ENCODE measurements at regions not wholly inside any gene's neighbourhood (a gene's known extent, or its start where the extent isn't known, plus 50 kb on each side); places are given as distances from the start of the nearest gene placed in this dataset.
A peak's percentile ranks its signal among the peaks of the same experiment; 100 is the strongest.

GRCh38 chr3:137947117-137947516, 62.8 kb upstream of the CLDN18 start:
- intact Hi-C loops (cut with micrococcal nuclease), result loop anchor here (2.0 to 5.0 kb wide), 3 partner anchors 730 to 914 kb away; no protein-coding TSS in a partner anchor
- WGBS (ENCODE audit: insufficient coverage, low coverage, missing lambda C conversion rate), result 5% methylated on average over 2 of the region's 2 CpGs
- Histone ChIP-seq H3K9ac (ENCODE audit: insufficient read depth in 1 of 2, low read depth in 2 of 2, low read length in 2 of 2) (no peak overlapping the region), H3K4me3 (no peak overlapping the region), H3K4me1 (replicated peaks in 1 of 2; ENCODE audit: control insufficient read depth in 2 of 2, insufficient read depth in 2 of 2, low read length in 2 of 2) (no peaks in the 10 kb centered on the region), H3K9me3 (replicated peaks; ENCODE audit: control insufficient read depth, insufficient read depth, low read depth, low read length) (no peaks in the 10 kb centered on the region), H3K27ac (ENCODE audit: extremely low read depth, low read depth, low read length) (no peak overlapping the region), H2AFZ (ENCODE audit: low read depth, low read length) (no peak overlapping the region), H3K36me3 (ENCODE audit: control insufficient read depth, insufficient read depth, low read length) (no peaks in the 10 kb centered on the region), H4K20me1 (replicated peaks; ENCODE audit: control insufficient read depth, insufficient read depth, low read length) (no peaks in the 10 kb centered on the region), H3K4me2 (ENCODE audit: insufficient read depth, low read length) (no peak overlapping the region), H3K27me3 (ENCODE audit: control insufficient read depth in 2 of 2, insufficient read depth in 2 of 2, low read length in 2 of 2) (no peaks in the 10 kb centered on the region), H3K9me1 (ENCODE audit: control insufficient read depth, insufficient read depth, low read length) (no peaks in the 10 kb centered on the region), H3K79me2 (ENCODE audit: control insufficient read depth, insufficient read depth, low read length) (no peaks in the 10 kb centered on the region)
- DNase-seq (ENCODE audit: extremely low read depth in 1 of 4, low spot score in 3 of 4) (no peak), ATAC-seq (no peak), FAIRE-seq (no peak)
- in situ Hi-C loops (cut with MboI), result no loop called here
- peak; percentile 69 for TF ChIP-seq NFYB (IDR thresholded peaks at IDR 0.05; ENCODE audit: extremely low read depth, insufficient read length)
- no peak for TF ChIP-seq HIVEP1 (CRISPR knock-in tag; IDR thresholded peaks at IDR 0.05)
- TF ChIP-seq USF2 (CRISPR knock-in tag; IDR thresholded peaks at IDR 0.05), result peak; percentile 18; the same call in 1 of the 2 replicates
- CTCF ChIA-PET (ENCODE audit: low intra/inter-chr PET ratio), result no interaction called here
- BruUV-seq (replicated peaks), result no TSS peak
- POLR2A ChIA-PET, result no interaction called here

GRCh38 chr3:137948400-137949072, 61.4 kb upstream of the CLDN18 start:
- H3K36me3 ChIP-seq (ENCODE audit: control insufficient read depth, insufficient read depth, low read length), result no peaks in the 10 kb centered on the region
- no TSS peak for BruUV-seq (replicated peaks)
- no peak overlapping the region for H3K9ac ChIP-seq (ENCODE audit: insufficient read depth in 1 of 2, low read depth in 2 of 2, low read length in 2 of 2)
- no peak overlapping the region for H3K4me3 ChIP-seq
- H4K20me1 ChIP-seq (replicated peaks; ENCODE audit: control insufficient read depth, insufficient read depth, low read length), result no peaks in the 10 kb centered on the region
- POLR2A ChIA-PET, result interaction anchor here (0.8 kb wide), 1 partner anchor 18 kb away, joined by 3 read pairs; no protein-coding TSS in a partner anchor
- H3K9me1 ChIP-seq (ENCODE audit: control insufficient read depth, insufficient read depth, low read length), result no peaks in the 10 kb centered on the region
- no peak overlapping the region for H3K4me2 ChIP-seq (ENCODE audit: insufficient read depth, low read length)
- no peaks in the 10 kb centered on the region for H3K27me3 ChIP-seq (ENCODE audit: control insufficient read depth in 2 of 2, insufficient read depth in 2 of 2, low read length in 2 of 2)
- CTCF ChIA-PET (ENCODE audit: low intra/inter-chr PET ratio), result no interaction called here
- no peak overlapping the region for H2AFZ ChIP-seq (ENCODE audit: low read depth, low read length)
- WGBS (ENCODE audit: insufficient coverage, low coverage, missing lambda C conversion rate), result 0% methylated on average over 3 of the region's 3 CpGs
- no peaks in the 10 kb centered on the region for H3K4me1 ChIP-seq (replicated peaks in 1 of 2; ENCODE audit: control insufficient read depth in 2 of 2, insufficient read depth in 2 of 2, low read length in 2 of 2)
- no peak for FAIRE-seq
- DNase-seq (ENCODE audit: extremely low read depth in 1 of 4, low spot score in 3 of 4), result no peak
- H3K27ac ChIP-seq (ENCODE audit: extremely low read depth, low read depth, low read length), result no peak overlapping the region
- H3K9me3 ChIP-seq (replicated peaks; ENCODE audit: control insufficient read depth, insufficient read depth, low read depth, low read length), result no peaks in the 10 kb centered on the region
- no peak for TF ChIP-seq JUN (IDR thresholded peaks at IDR 0.05; ENCODE audit: borderline replicate concordance, low read depth, low read length)
- TF ChIP-seq JUN (CRISPR knock-in tag; IDR thresholded peaks at IDR 0.05; ENCODE audit: borderline replicate concordance), result no peak
- no peaks in the 10 kb centered on the region for H3K79me2 ChIP-seq (ENCODE audit: control insufficient read depth, insufficient read depth, low read length)
- in situ Hi-C loops (cut with MboI) (no loop called here), intact Hi-C loops (cut with micrococcal nuclease) (loop anchor here (5.0 kb wide), 2 partner anchors 731 to 841 kb away; no protein-coding TSS in a partner anchor)
- ATAC-seq, result no peak
